Activated CD4-positive, alpha-beta T cell treated with anti-CD3 and anti-CD28 coated beads, Interleukin-2, amount 10 ng/mL, durations not matched to agents 7 days and 5 days (primary cell): ENCODE measurements at regions not wholly inside any gene's neighbourhood (a gene's known extent, or its start where the extent isn't known, plus 50 kb on each side); places are given as distances from the start of the nearest gene placed in this dataset.

ENCODE experiments used
- CTCF ChIA-PET: fragments of 350-600 bp; sonication (Branson Sonifier 250); formaldehyde crosslinking; loops from one replicate; lab custom pipeline; 2021; ENCODE audit warnings: antibody characterized with exemption; lab: Charles Lee
- POLR2A ChIA-PET: fragments of 350-600 bp; sonication (Branson Sonifier 250); formaldehyde crosslinking; loops from one replicate; lab custom pipeline; 2021; ENCODE audit warnings: antibody characterized with exemption; lab: Charles Lee
- DNase-seq: peaks from one replicate; pipeline ENCODE4 v3.0.0-alpha.2; 2020
- H3K27ac Mint-ChIP-seq: one replicate; pipeline ENCODE4 v1.8.0; 2021; ENCODE audit warnings: mild to moderate bottlenecking, moderate library complexity, mixed read lengths
- H3K27me3 Mint-ChIP-seq: one replicate; pipeline ENCODE4 v1.8.0; 2021; ENCODE audit warnings: mixed read lengths
- H3K36me3 Mint-ChIP-seq: one replicate; pipeline ENCODE4 v1.8.0; 2021; ENCODE audit warnings: low read depth, mixed read lengths
- H3K4me1 Mint-ChIP-seq: one replicate; pipeline ENCODE4 v1.8.0; 2021; ENCODE audit warnings: mixed read lengths
- H3K4me3 Mint-ChIP-seq: one replicate; pipeline ENCODE4 v1.8.0; 2021; ENCODE audit warnings: mild to moderate bottlenecking, moderate library complexity, mixed read lengths
- H3K9me3 Mint-ChIP-seq: one replicate; pipeline ENCODE4 v1.8.0; 2021; ENCODE audit warnings: mixed read lengths

DNA sequence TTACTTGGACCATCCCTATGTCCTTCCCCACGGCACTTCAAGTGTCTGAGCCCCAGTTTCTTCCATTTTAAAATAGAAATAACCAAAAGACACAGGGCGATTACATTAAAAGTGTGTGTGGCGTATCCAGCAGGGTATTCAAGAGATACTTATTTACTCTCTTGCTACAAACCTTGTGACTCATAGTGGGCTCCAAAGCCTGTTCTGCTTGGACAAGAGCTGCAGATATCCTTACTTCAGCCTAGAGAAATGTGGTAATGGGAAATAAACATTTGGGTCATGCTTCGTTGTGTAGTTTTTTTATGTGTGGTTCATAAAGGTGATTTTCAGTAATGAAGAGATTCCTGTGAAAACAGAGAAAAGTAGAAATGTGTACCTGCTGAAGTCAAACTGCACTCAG is 288.9 kb upstream of the CDH11 start:
- POLR2A ChIA-PET: no interaction called here
- CTCF ChIA-PET: no interaction called here
- DNase-seq: no peak
- H3K27ac Mint-ChIP-seq: no peak overlapping the region
- H3K4me3 Mint-ChIP-seq: no peak overlapping the region
- no peaks in the 10 kb centered on the region for H3K9me3 Mint-ChIP-seq
- no peaks in the 10 kb centered on the region for H3K36me3 Mint-ChIP-seq
- H3K4me1 Mint-ChIP-seq: no peaks in the 10 kb centered on the region
- H3K27me3 Mint-ChIP-seq: no peaks in the 10 kb centered on the region

DNA sequence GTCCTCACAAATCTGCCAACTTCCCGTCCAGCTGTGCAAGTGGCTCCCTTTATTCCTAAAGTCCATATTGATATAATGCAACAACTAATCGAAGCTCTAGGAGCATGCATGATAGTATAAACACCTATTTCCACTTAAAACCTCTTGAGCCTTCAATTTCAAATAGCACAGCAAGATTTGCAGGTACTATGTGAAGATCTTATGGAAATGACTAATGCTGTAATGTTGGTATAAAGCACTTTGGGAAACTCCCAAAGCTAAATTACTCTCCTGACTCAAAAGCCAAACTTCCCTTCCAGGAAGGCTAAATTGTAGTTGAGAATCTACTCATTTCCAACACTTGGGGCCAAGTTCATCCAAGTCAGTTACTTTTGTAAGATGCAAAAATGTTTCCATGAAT is 287.6 kb upstream of the CDH11 start:
- H3K4me1 Mint-ChIP-seq: no peaks in the 10 kb centered on the region
- no peak for DNase-seq
- ChIA-PET POLR2A (no interaction called here), CTCF (no interaction called here)
- no peak overlapping the region for H3K27ac Mint-ChIP-seq
- H3K4me3 Mint-ChIP-seq: no peak overlapping the region
- no peaks in the 10 kb centered on the region for H3K27me3 Mint-ChIP-seq
- no peaks in the 10 kb centered on the region for H3K9me3 Mint-ChIP-seq
- no peaks in the 10 kb centered on the region for H3K36me3 Mint-ChIP-seq

DNA sequence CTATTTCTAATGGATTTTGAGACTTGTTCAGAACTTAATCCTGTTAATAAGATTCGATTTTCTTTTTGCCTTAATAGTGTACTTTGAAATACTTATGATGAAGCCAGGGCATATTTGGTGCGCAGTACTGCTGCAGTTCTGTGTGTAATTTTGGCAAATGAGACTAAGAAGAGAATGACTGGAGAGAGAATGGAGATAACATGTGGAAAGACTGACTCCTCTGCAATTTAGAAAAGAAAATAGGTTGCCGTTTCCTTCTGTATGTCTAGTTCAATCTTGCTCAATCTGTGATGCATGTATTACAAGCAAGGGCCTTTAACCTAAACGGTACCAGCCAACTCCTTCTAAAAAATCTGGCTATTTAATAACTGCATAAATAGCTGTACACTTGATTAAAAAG is 285.1 kb upstream of the CDH11 start:
- Mint-ChIP-seq H3K27me3 (no peaks in the 10 kb centered on the region), H3K27ac (no peak overlapping the region), H3K4me1 (no peaks in the 10 kb centered on the region), H3K36me3 (no peaks in the 10 kb centered on the region), H3K9me3 (no peaks in the 10 kb centered on the region), H3K4me3 (no peak overlapping the region)
- CTCF ChIA-PET: interaction anchor here (0.6 kb wide), 1 partner anchor 654 kb away, joined by 4 read pairs; no protein-coding TSS in a partner anchor
- DNase-seq: no peak
- POLR2A ChIA-PET: no interaction called here

DNA sequence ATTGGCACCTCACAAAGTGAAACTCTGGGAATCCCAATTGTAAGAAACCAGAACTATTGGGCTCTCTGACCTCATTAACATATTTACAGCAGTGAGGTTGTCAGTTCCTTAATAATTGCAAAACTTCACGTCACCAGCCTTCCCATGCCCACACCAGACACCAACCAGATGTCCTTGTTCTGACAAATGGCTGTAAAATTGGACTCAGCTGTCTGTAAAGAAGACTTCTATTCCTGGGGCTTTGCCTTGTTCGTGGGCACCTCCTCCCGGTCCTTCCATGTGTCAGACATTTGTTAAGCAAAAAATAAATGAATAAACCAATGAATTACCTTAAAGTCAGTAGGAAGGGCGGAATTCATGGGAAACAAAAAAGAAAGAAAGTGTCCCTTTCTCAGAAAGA is 284.3 kb upstream of the CDH11 start:
- no peak overlapping the region for H3K4me3 Mint-ChIP-seq
- CTCF ChIA-PET: no interaction called here

DNA sequence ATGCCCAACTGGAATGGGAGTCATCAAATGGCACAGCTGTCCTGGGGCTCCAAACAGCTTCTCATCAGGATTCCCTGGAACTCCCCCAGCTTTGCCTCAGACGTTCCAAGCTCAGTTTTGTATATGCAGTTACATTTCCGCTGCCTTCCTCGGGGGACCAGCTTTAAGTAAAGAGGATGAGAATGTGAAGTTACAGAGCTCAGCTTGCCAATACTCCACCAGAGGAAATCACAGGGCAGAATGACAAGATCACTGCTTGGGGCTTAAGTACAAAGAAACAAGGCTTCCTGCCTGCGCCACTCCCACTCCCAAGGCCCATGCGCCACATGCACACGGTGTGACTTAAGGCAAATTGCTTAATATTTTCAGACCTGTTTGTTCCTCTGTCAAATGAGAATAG is 272.4 kb upstream of the CDH11 start:
- Mint-ChIP-seq H3K27me3 (no peaks in the 10 kb centered on the region), H3K27ac (no peak overlapping the region), H3K4me1 (no peaks in the 10 kb centered on the region), H3K9me3 (peaks cover 10% of the 10 kb centered on the region), H3K4me3 (no peak overlapping the region), H3K36me3 (no peaks in the 10 kb centered on the region)
- ChIA-PET POLR2A (no interaction called here), CTCF (no interaction called here)
- DNase-seq: no peak

More for the DNA sequence above, 284.3 kb upstream of the CDH11 start:
- Mint-ChIP-seq H3K36me3 (no peaks in the 10 kb centered on the region), H3K4me1 (no peaks in the 10 kb centered on the region), H3K27ac (no peak overlapping the region), H3K27me3 (no peaks in the 10 kb centered on the region), H3K9me3 (no peaks in the 10 kb centered on the region)
- DNase-seq: no peak
- POLR2A ChIA-PET: no interaction called here

DNA sequence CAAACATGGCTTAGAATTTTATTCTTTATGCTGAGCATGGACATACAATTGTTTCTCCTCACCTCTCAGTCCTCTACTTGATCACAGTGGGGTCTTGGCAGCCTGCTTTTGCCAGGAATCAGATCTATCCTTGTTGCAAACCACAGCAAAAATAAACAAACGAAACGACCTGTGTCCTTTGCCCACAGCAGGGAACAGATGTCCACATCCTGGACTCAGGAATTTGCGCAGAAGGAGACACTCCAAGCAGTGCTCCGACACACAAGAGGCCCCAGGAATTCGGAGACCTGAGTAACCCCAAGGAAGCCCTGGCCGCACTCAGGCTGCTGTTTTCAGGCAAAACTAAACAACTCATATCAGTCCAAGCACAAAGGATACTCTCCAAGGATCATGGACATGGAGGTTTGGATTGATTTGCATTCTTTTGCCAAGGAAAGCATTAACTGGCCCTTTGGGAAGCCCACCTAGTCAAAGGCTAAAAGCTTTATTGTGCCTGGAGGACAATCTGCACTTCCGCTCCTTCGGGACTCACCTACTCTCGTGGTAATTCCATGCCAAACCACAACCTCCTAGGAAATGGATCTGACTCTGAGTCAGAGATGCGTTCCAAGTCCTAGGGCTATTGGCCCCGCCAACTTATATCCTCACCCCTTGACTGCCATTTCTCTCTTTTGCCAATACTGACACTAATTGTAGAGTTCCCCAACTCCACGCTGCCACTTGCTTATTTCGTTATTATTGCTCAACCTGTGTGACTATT is 271.1 kb upstream of the CDH11 start:
- Mint-ChIP-seq H3K4me3 (no peak overlapping the region), H3K36me3 (no peaks in the 10 kb centered on the region), H3K27me3 (no peaks in the 10 kb centered on the region), H3K9me3 (peaks cover 10% of the 10 kb centered on the region), H3K27ac (no peak overlapping the region), H3K4me1 (no peaks in the 10 kb centered on the region)
- DNase-seq: no peak
- CTCF ChIA-PET: no interaction called here
- POLR2A ChIA-PET: no interaction called here

DNA sequence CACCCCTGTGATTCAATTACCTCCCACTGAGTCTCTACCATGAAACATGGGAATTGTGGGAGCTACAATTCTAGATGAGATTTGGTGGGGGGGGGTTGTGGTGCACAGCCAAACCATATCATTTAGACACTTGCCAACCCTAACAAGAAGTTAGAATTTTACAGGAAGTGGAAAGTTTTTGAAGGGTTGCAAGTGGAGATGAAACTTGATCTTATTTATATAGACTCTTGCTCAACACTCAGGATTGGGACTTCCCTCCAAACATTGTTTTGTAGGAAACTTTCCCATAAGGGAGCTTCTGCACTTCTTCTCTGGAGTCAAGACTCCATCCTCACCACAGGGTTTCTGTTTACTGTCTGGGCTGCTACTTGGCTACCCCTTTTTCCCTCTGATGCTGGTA is 266.7 kb upstream of the CDH11 start:
- Mint-ChIP-seq H3K9me3 (peaks cover 5% of the 10 kb centered on the region), H3K36me3 (no peaks in the 10 kb centered on the region), H3K4me3 (no peak overlapping the region), H3K27ac (no peak overlapping the region), H3K27me3 (no peaks in the 10 kb centered on the region), H3K4me1 (no peaks in the 10 kb centered on the region)
- ChIA-PET CTCF (no interaction called here), POLR2A (no interaction called here)
- no peak for DNase-seq

DNA sequence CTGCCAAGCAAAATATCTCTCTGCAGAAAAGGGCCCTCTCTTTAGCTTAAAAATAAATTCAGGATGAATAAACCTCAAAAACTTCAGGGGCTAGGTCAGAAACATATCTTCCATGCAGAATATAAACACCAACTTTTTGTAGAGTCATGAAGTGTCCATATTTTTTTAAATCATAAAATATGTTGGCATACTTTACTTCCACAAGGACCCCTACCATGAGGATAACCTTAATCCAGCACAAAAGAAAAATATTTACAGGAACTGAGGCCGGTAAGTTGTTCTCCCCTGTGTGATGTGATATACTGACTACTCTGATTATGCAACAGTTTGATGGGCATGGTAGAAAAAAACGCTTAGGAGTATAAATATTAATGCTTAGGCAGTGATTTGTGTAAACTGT is 264.8 kb upstream of the CDH11 start:
- H3K4me3 Mint-ChIP-seq: no peak overlapping the region
- no peak for DNase-seq
- ChIA-PET POLR2A (no interaction called here), CTCF (no interaction called here)
- H3K27ac Mint-ChIP-seq: no peak overlapping the region
- no peaks in the 10 kb centered on the region for H3K36me3 Mint-ChIP-seq
- peaks cover 5% of the 10 kb centered on the region for H3K9me3 Mint-ChIP-seq
- no peaks in the 10 kb centered on the region for H3K4me1 Mint-ChIP-seq
- H3K27me3 Mint-ChIP-seq: no peaks in the 10 kb centered on the region

DNA sequence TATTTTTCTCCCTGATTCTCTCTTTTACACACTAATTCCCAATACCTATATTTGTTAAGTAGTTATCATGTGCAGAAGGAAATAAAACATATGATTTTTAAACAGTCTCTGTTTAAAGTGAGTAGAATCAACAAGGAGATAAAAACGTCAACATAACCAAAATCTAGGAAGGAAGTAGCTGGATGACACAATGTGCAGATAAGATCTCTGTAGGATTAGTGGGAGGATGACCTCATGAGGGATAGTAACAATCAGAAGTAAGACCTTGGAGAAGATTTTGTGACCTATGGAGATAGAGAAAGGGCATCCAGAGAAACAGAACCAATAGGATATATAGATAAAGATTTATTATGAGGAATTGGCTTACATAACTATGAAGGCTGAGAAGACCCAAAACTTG is 262.6 kb upstream of the CDH11 start:
- H3K4me1 Mint-ChIP-seq: no peaks in the 10 kb centered on the region
- no peak overlapping the region for H3K27ac Mint-ChIP-seq
- H3K27me3 Mint-ChIP-seq: no peaks in the 10 kb centered on the region
- POLR2A ChIA-PET: no interaction called here
- CTCF ChIA-PET: no interaction called here
- no peak for DNase-seq
- H3K9me3 Mint-ChIP-seq: no peaks in the 10 kb centered on the region
- H3K36me3 Mint-ChIP-seq: no peaks in the 10 kb centered on the region
- H3K4me3 Mint-ChIP-seq: no peak overlapping the region

DNA sequence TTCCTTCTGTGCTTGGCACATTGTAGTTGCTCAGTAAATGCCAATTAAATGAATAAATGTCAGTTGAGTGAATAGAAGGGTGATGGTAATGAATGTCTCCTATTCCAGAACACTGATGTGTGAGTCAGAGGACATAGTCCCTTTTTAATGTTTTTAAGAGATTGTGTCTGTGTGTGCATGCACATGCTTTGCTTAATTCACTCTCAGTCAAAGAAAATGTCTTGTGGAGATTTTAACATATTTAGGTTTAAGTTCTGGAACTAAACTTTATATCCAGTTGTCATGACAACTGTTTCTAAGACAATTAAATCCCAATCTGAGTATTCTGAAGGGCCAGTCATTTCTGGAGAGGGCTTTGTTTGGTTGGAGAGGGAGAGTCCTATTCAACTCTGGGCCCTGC is 255.3 kb upstream of the CDH11 start:
- H3K4me1 Mint-ChIP-seq: no peaks in the 10 kb centered on the region
- no peaks in the 10 kb centered on the region for H3K9me3 Mint-ChIP-seq
- no peaks in the 10 kb centered on the region for H3K36me3 Mint-ChIP-seq
- no peak overlapping the region for H3K4me3 Mint-ChIP-seq
- no peaks in the 10 kb centered on the region for H3K27me3 Mint-ChIP-seq
- ChIA-PET POLR2A (no interaction called here), CTCF (no interaction called here)
- no peak for DNase-seq
- no peak overlapping the region for H3K27ac Mint-ChIP-seq

DNA sequence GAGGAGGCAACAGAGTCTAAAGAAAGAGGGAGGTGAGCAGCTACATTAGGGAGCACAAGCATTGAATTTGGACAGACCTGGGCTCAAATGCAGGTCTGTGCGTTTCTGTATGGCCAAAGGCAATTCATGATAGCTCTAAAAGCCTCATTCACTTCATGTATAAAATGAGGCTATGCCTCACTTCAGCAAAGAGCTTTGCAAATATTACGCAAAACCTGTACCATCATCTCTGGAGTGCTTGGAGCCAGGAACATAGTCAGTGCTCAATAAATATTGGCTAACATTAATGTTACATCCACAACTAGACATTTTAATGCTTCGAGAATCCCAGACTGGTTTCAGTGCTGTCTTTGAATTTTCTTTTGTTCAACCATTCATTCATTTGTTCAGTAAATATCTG is 254.7 kb upstream of the CDH11 start:
- Mint-ChIP-seq H3K36me3 (no peaks in the 10 kb centered on the region), H3K27me3 (no peaks in the 10 kb centered on the region), H3K4me1 (no peaks in the 10 kb centered on the region), H3K27ac (no peak overlapping the region), H3K9me3 (no peaks in the 10 kb centered on the region), H3K4me3 (no peak overlapping the region)
- POLR2A ChIA-PET: no interaction called here
- CTCF ChIA-PET: no interaction called here
- no peak for DNase-seq

DNA sequence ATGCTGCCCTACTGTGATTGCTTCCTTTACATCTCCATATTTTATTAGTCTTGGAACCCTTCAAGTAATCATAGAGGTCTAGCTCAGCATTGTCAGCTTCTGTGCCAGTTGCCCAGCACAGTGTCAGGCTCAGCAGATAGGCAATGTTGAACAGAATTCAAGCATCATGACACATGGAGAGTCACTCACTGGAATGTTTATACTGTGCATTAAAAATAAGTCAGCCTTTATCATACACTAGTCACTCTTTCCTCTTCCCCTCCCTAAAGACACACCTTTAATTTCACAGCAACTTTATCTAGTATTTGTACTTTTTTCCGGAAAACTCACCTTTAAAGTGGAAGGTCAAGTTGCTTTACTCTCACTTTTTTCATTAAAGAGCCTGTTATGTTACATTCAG is 253.8 kb upstream of the CDH11 start:
- CTCF ChIA-PET: no interaction called here
- no peak overlapping the region for H3K27ac Mint-ChIP-seq
- H3K4me1 Mint-ChIP-seq: no peaks in the 10 kb centered on the region
- H3K4me3 Mint-ChIP-seq: no peak overlapping the region
- H3K27me3 Mint-ChIP-seq: no peaks in the 10 kb centered on the region
- POLR2A ChIA-PET: no interaction called here
- no peak for DNase-seq
- H3K36me3 Mint-ChIP-seq: no peaks in the 10 kb centered on the region
- no peaks in the 10 kb centered on the region for H3K9me3 Mint-ChIP-seq

DNA sequence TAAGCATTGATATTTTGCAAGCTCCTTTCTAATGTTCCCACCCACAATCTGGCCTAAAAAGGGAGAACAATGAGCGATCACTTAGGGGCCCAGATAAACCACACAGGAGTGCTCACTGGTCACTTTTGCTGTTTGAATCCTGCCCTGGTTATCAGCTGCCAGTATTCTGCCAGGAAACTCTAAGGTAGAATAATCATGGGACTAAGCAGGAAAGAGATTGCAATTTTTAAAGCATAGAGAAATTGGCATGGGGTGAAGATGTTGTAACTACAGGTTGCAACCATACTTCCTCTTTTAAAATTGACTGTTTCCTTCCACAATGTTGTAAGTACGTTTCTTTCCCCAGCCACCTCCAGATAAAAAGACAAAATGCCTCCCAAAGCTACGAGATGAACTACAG is 251.2 kb upstream of the CDH11 start:
- Mint-ChIP-seq H3K4me1 (no peaks in the 10 kb centered on the region), H3K27me3 (no peaks in the 10 kb centered on the region), H3K9me3 (no peaks in the 10 kb centered on the region), H3K4me3 (no peak overlapping the region), H3K27ac (no peak overlapping the region), H3K36me3 (no peaks in the 10 kb centered on the region)
- no peak for DNase-seq
- ChIA-PET POLR2A (no interaction called here), CTCF (no interaction called here)

DNA sequence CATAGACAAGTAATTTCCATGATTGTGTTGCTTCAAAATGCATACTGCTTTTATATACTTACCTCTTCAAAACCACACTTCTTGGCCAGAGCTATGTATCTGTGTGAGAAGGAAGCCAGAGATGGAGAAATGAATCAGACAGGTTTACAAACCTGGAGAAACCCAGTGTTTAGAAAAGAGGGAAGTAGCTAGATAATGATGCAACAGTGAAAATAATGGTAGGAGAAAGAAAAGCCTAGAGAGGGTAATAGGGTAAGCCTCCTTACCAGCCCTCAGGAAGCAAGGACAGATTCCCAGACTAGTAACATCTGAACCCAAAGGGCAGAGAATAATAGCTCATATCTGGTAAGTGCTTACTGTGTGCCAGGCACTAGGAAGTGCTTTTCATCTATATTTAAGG is 250.3 kb upstream of the CDH11 start:
- ChIA-PET CTCF (no interaction called here), POLR2A (no interaction called here)
- H3K27me3 Mint-ChIP-seq: no peaks in the 10 kb centered on the region

More for the DNA sequence above, 250.3 kb upstream of the CDH11 start:
- no peaks in the 10 kb centered on the region for H3K36me3 Mint-ChIP-seq
- DNase-seq: no peak
- no peak overlapping the region for H3K27ac Mint-ChIP-seq
- H3K4me3 Mint-ChIP-seq: no peak overlapping the region
- H3K4me1 Mint-ChIP-seq: no peaks in the 10 kb centered on the region
- H3K9me3 Mint-ChIP-seq: no peaks in the 10 kb centered on the region
